ENCODE measurements at regions not wholly inside any gene's neighbourhood (a gene's known extent, or its start where the extent isn't known, plus 50 kb on each side); places are given as distances from the start of the nearest gene placed in this dataset.
"Not testable (repeated sequence)": the region's sequence is repeated elsewhere in the genome, so short reads cannot be mapped to it uniquely, and the experiment has no call there.

- no peak for ATAC-seq
- no peak for DNase-seq (ENCODE audit: low spot score)
Measured at GRCh38 chr2:139609109-139609508, 828.9 kb upstream of the NXPH2 start.

- DNase-seq (ENCODE audit: low spot score) (no peak), ATAC-seq (no peak)
Measured at GRCh38 chr2:139605668-139606067, 825.5 kb upstream of the NXPH2 start.

GRCh38 chr2:139600166-139600565 is 820.0 kb upstream of the NXPH2 start:
- ATAC-seq (no peak), DNase-seq (ENCODE audit: low spot score) (no peak)

- DNase-seq (ENCODE audit: low spot score) = no peak
- no peak for ATAC-seq
Measured at GRCh38 chr2:139585101-139585500, 804.9 kb upstream of the NXPH2 start.

- ATAC-seq (no peak), DNase-seq (ENCODE audit: low spot score) (no peak)
Measured at GRCh38 chr2:139574371-139574770, 794.2 kb upstream of the NXPH2 start.

GRCh38 chr2:139556789-139557188 is 776.6 kb upstream of the NXPH2 start:
- DNase-seq (ENCODE audit: low spot score) = no peak
- ATAC-seq = no peak

GRCh38 chr2:139550873-139551272 is 770.7 kb upstream of the NXPH2 start:
- ATAC-seq = no peak
- no peak for DNase-seq (ENCODE audit: low spot score)

- no peak for ATAC-seq
- DNase-seq (ENCODE audit: low spot score) = no peak
Measured at GRCh38 chr2:139550341-139550740, 770.2 kb upstream of the NXPH2 start.

GRCh38 chr2:139544186-139544851 is 764.1 kb upstream of the NXPH2 start:
- DNase-seq (ENCODE audit: low spot score) (no peak), ATAC-seq (no peak)

- DNase-seq (ENCODE audit: low spot score); ATAC-seq: not testable (repeated sequence)
Measured at GRCh38 chr2:139538332-139539020, 758.3 kb upstream of the NXPH2 start.

- ATAC-seq (no peak), DNase-seq (ENCODE audit: low spot score) (no peak)
Measured at GRCh38 chr2:139529080-139529479, 748.9 kb upstream of the NXPH2 start.

GRCh38 chr2:139526781-139527180 is 746.6 kb upstream of the NXPH2 start:
- ATAC-seq = no peak
- DNase-seq (ENCODE audit: low spot score) = no peak

- DNase-seq (ENCODE audit: low spot score) (no peak), ATAC-seq (no peak)
Measured at GRCh38 chr2:139518321-139518720, 738.1 kb upstream of the NXPH2 start.

- DNase-seq (ENCODE audit: low spot score) = no peak
- ATAC-seq = no peak
Measured at GRCh38 chr2:139514951-139515350, 734.8 kb upstream of the NXPH2 start.

GRCh38 chr2:139495851-139496250 is 715.7 kb upstream of the NXPH2 start:
- ATAC-seq = no peak

GRCh38 chr2:139492131-139492680 is 712.0 kb upstream of the NXPH2 start:
- no peak for ATAC-seq

More at GRCh38 chr2:139495851-139496250, 715.7 kb upstream of the NXPH2 start:
- no peak for DNase-seq (ENCODE audit: low spot score)

GRCh38 chr2:139480161-139480650 is 700.0 kb upstream of the NXPH2 start:
- no peak for ATAC-seq
- DNase-seq (ENCODE audit: low spot score) = no peak

More at GRCh38 chr2:139492131-139492680, 712.0 kb upstream of the NXPH2 start:
- DNase-seq (ENCODE audit: low spot score) = no peak

GRCh38 chr2:139478165-139478914 is 698.1 kb upstream of the NXPH2 start:
- no peak for ATAC-seq
- DNase-seq (ENCODE audit: low spot score) = no peak

- DNase-seq (ENCODE audit: low spot score) (no peak), ATAC-seq (no peak)
Measured at GRCh38 chr2:139477618-139478017, 697.4 kb upstream of the NXPH2 start.

GRCh38 chr2:139469985-139470384 is 689.8 kb upstream of the NXPH2 start:
- ATAC-seq (no peak), DNase-seq (ENCODE audit: low spot score) (no peak)

- no peak for DNase-seq (ENCODE audit: low spot score)
- no peak for ATAC-seq
Measured at GRCh38 chr2:139465789-139466188, 685.6 kb upstream of the NXPH2 start.

Data from left lobe of liver (tissue), 2 donors.